ENCODE measurements at regions not wholly inside any gene's neighbourhood (a gene's known extent, or its start where the extent isn't known, plus 50 kb on each side); places are given as distances from the start of the nearest gene placed in this dataset.

DNA sequence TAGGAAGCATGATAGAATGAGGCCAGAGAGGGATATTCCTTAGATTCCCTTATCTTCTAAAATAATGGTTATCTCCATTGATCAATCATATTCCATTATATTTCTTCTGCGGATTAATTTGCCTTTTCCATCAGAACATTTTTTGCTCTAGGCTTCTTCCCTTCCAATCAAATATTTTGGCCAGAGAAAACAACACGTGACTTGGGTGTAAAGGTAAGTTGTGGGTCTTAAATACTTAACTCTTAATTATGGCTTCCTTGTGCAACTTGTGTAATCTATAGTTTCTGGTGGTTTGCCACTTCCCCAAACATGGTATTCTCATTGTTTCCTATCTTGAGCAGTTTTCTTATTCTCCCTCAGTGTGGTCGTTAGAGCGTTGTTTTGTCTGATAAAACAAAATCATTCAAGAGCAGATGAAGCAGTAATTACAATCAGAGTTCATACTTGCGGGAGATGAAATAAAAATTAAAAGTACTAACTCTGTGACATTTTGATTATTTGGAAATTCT, 889.3 kb downstream of the MAT2B start:
- no peak for TF ChIP-seq POLR2A (IDR thresholded peaks at IDR 0.05; ENCODE audit: low read depth, low read length)
- FAIRE-seq = no peak
- DNase-seq (ENCODE audit: insufficient read length, low spot score) = no peak

DNA sequence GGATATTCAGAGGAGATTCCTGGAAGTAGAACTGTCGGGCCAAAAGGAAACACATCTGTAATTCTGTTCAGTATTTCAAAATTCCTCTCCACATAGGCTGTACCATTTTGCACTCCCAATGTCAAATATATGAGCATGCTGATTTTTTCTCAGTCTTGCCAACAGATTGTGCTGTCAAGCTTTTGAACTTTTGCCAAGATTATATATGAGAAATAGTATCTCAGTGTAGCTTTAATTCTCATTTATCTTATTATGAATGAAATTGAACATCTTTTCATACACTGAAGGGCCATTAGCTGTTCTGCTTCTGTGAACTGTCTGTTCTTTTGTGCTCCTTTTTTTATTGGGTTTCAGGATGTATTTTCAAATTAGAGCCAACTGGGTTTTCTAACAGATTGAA, 907.1 kb downstream of the MAT2B start:
- FAIRE-seq = no peak
- no peak for DNase-seq (ENCODE audit: insufficient read length, low spot score)
- TF ChIP-seq POLR2A (IDR thresholded peaks at IDR 0.05; ENCODE audit: low read depth, low read length) = no peak

DNA sequence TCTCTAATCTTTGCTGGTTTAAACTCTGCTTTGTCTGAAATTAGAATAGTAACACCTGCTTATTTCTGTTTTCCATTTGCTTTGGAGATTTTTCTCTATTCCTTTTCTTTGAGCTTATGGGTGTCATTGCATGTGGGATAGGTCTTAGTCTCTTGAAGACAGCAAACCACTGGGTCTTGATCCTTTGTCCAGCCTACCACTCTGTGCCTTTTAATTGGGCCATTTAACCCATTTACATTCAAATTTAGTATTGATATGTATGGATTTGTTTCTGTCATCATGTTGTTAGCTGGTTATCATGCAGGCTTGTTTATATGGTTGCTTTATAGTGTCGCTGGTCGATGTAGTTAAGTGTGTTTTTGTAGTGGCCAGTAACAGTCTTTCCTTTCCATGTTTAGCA, 914.7 kb downstream of the MAT2B start:
- FAIRE-seq (no peak), DNase-seq (ENCODE audit: insufficient read length, low spot score) (no peak)
- no peak for TF ChIP-seq POLR2A (IDR thresholded peaks at IDR 0.05; ENCODE audit: low read depth, low read length)

- no peak for TF ChIP-seq POLR2A (IDR thresholded peaks at IDR 0.05; ENCODE audit: low read depth, low read length)
- no peak for DNase-seq (ENCODE audit: insufficient read length, low spot score)
- no peak for FAIRE-seq
Measured at GRCh38 chr5:164422400-164422799, 917.0 kb downstream of the MAT2B start.

DNA sequence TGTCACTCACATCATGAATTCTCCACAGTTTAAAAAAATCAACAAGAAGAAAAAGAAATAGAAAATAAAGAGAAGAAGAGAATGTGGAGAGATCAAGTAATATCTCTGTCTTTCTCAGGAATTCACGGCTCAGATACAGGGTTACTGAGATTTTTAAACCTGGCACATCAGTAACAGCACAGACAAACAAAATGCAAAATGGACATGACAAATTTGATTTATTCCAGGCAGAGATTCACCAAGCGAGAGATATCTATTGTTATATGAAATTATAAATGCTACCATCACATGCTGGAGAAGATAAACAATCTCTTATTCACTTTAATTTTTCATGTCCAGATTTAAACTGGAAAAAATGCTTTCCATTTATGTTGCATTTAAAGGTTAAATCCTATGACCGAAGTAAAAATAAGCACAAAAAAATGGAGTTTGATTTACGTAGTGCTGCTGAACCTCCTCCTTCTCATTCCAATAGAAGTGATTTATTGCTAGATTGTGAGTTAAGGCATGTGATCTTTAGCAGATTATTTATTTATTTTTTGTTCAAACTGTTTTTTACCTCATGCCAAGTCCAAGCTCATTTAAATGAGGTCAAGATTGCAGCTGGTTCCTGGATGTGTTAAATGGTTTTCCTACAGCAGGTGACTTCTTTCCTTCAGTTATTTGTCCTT, 926.4 kb downstream of the MAT2B start:
- no peak for FAIRE-seq
- no peak for TF ChIP-seq POLR2A (IDR thresholded peaks at IDR 0.05; ENCODE audit: low read depth, low read length)

DNA sequence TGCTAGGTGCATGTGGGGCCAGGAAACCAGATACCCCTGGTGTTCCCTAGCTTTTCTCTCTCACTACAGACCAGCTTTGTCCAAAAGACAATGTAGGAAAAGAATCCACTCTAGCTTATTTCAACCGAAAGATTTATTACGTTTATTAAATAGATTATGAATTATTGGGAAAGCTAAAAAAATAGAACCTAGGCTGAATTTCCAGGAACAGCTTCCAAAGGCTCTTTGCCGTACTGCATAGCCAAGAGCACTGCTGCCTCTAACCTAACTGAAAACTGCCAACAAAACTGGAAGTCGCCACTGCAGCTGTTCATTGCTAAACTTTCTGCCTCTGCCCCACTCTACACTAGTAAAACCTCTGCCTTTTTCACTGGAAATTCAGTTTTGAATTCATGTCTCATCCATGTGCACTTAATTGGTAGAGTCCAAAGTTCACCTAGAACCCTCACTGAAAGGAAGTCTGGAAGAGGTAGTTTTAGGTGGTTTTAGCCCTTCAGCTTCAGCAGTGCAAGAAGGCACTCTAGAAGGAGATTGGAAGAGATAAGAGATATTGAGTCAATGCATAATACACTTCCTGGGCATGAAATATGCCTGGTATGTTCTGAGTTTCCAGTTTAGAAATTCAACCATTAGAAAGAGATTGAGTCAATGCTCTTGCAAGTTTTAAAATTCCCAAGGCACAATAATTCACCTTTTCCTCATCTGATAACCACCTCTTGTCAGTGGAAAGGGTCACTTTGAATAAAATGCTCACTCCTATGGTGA, 927.9 kb downstream of the MAT2B start:
- DNase-seq (ENCODE audit: insufficient read length, low spot score) = no peak
- TF ChIP-seq POLR2A (IDR thresholded peaks at IDR 0.05; ENCODE audit: low read depth, low read length) = no peak
- FAIRE-seq = no peak

More for the DNA sequence above, 926.4 kb downstream of the MAT2B start:
- DNase-seq (ENCODE audit: insufficient read length, low spot score) = no peak

GRCh38 chr5:164435576-164435975, 930.2 kb downstream of the MAT2B start:
- no peak for FAIRE-seq
- TF ChIP-seq POLR2A (IDR thresholded peaks at IDR 0.05; ENCODE audit: low read depth, low read length) = no peak
- DNase-seq (ENCODE audit: insufficient read length, low spot score) = no peak

GRCh38 chr5:164439799-164440198, 934.4 kb downstream of the MAT2B start:
- no peak for FAIRE-seq
- no peak for TF ChIP-seq POLR2A (IDR thresholded peaks at IDR 0.05; ENCODE audit: low read depth, low read length)
- DNase-seq (ENCODE audit: insufficient read length, low spot score) = no peak

- no peak for FAIRE-seq
- no peak for DNase-seq (ENCODE audit: insufficient read length, low spot score)
- no peak for TF ChIP-seq POLR2A (IDR thresholded peaks at IDR 0.05; ENCODE audit: low read depth, low read length)
Measured at GRCh38 chr5:164449460-164449859, 944.0 kb downstream of the MAT2B start.

DNA sequence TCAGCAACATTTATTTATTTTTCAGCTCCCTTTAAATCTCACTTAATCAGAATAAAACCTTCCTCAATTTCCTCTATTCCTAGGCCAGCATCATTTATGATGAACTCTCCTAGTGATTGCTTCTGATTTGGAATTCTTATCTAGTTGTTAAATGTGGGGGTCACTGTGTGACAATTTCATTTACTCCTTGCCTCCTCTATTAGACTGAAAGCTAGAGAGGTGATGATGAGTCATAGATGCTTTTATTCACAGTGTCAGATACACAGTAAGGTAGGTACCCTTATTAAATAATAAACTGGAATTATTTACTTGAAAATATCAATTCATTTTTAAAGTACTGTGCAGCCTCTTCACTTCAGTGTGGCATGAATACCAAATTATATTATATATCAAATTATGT, 960.6 kb downstream of the MAT2B start:
- no peak for DNase-seq (ENCODE audit: insufficient read length, low spot score)
- TF ChIP-seq POLR2A (IDR thresholded peaks at IDR 0.05; ENCODE audit: low read depth, low read length) = no peak
- no peak for FAIRE-seq

- TF ChIP-seq POLR2A (IDR thresholded peaks at IDR 0.05; ENCODE audit: low read depth, low read length) = no peak
- DNase-seq (ENCODE audit: insufficient read length, low spot score) (no peak), FAIRE-seq (no peak)
Measured at GRCh38 chr5:164470312-164470711, 964.9 kb downstream of the MAT2B start.

GRCh38 chr5:164472165-164472564, 966.7 kb downstream of the MAT2B start:
- TF ChIP-seq POLR2A (IDR thresholded peaks at IDR 0.05; ENCODE audit: low read depth, low read length) = no peak
- DNase-seq (ENCODE audit: insufficient read length, low spot score) (no peak), FAIRE-seq (no peak)

DNA sequence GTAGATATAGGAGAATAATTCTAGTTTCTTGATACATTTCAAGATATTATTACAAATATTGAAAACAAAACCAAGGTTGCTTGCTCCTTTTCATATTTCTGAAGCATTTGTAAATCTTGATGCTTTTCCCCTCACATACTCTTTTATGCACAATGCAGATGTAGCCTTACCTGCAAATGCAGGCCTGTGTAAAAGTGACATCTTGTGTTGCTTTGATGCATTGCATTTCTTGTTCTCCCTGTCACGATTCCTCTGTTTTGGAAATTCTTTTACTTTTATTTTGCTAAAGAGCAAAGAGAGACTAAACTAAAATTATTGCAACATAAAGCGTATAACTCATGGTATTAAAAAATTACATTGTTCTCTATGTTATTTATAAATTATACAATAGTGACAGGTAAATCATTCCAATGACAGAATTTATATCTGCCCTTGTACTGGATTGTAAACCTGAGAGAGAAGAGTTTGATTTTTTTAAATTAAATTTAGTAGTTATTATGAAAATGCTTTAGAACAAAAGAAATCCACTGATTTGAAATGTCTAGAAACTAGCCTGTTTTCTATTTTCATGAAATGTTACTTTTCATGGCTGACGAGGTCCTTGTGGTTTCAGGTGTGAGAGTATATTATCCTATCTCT, 970.0 kb downstream of the MAT2B start:
- FAIRE-seq = no peak
- no peak for DNase-seq (ENCODE audit: insufficient read length, low spot score)
- TF ChIP-seq POLR2A (IDR thresholded peaks at IDR 0.05; ENCODE audit: low read depth, low read length) = no peak

GRCh38 chr5:164481270-164481669, 975.9 kb downstream of the MAT2B start:
- DNase-seq (ENCODE audit: insufficient read length, low spot score) (no peak), FAIRE-seq (no peak)
- TF ChIP-seq POLR2A (IDR thresholded peaks at IDR 0.05; ENCODE audit: low read depth, low read length) = no peak

Measured in H54 (cell line).